ENCODE measurements at regions not wholly inside any gene's neighbourhood (a gene's known extent, or its start where the extent isn't known, plus 50 kb on each side); places are given as distances from the start of the nearest gene placed in this dataset.

DNA sequence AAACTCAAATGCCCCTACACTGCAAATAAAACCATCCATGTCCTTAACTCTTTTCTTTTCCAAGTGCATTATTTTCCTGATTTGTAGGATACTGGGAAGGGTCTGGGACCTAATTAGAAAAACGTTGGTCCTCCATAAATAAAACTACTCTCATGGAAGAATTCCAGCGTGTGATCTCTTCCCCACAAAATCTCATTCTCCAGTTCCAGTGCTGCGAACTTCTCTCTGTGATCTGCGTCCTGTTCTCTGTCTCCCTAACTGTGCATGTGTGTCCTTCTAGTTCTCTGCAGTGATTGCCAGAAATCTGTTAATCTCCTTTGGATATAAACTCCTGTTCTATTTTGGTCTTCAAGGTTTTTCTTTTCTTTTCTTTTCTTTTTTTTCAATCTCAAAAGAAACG lies 148.1 kb downstream of the BBOX1 start:
- no peak for DNase-seq
- in situ Hi-C loops (cut with HindIII; ENCODE audit: low pct_ligation_motif_present, low sequenced_read_pairs), result loop anchor here (25.0 kb wide), 2 partner anchors 99 to 299 kb away; no protein-coding TSS in a partner anchor
- Histone ChIP-seq H3K4me3 (ENCODE audit: low read depth, low read length) (no peak overlapping the region), H3K27me3 (replicated peaks) (no peaks in the 10 kb centered on the region), H3K36me3 (replicated peaks) (no peaks in the 10 kb centered on the region), H3K27ac (no peak overlapping the region)
- no peak for TF ChIP-seq CTCF (IDR thresholded peaks at IDR 0.05; ENCODE audit: low read depth, low read length, missing control alignments)

GRCh38 chr11:27187848-27188621 lies 147.4 kb downstream of the BBOX1 start:
- Histone ChIP-seq H3K27ac (no peak overlapping the region), H3K36me3 (replicated peaks) (no peaks in the 10 kb centered on the region), H3K27me3 (replicated peaks) (no peaks in the 10 kb centered on the region), H3K4me3 (ENCODE audit: low read depth, low read length) (no peak overlapping the region)
- no peak for TF ChIP-seq CTCF (IDR thresholded peaks at IDR 0.05; ENCODE audit: low read depth, low read length, missing control alignments)
- no peak for DNase-seq
- in situ Hi-C loops (cut with HindIII; ENCODE audit: low pct_ligation_motif_present, low sequenced_read_pairs), result loop anchor here (25.0 kb wide), 2 partner anchors 99 to 299 kb away; no protein-coding TSS in a partner anchor

DNA sequence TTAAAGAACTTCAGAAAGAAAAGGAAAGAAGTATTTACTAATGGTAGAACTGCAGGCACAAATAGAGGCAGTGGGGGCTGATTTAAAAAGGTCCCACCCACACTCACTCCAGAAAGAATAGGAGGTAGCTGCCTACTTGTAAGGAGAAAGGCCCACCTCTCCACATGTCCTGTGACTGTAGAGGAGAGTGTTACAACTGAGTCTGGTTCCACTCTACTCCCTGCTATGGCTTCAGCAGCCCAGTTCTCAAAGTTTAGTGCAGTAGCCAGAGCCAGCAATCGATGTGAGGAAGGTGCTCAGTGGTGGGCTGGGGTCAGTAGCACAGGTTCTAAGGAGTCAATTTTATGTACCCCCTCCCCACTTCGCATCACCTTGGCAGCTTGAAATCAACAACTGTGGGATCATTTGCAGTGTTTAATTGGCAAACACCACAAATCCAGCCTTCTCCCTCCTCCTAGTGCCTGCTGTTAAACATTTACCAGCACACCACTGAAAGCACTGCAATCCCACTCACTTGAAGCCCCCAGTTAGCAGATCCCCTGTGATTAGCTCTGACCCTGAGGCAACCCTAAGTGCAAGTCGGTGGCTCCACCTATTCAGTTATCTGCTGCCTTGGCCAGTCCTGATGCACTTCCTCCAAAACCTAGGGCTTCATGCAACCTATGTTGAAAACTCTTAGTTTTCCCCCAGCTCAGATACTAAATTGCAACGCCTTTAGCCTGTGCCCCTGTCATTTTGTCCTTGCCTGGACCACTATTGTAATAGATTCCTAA lies 146.6 kb downstream of the BBOX1 start:
- Histone ChIP-seq H3K36me3 (replicated peaks) (no peaks in the 10 kb centered on the region), H3K27ac (no peak overlapping the region), H3K4me3 (ENCODE audit: low read depth, low read length) (no peak overlapping the region), H3K27me3 (replicated peaks) (no peaks in the 10 kb centered on the region)
- DNase-seq, result no peak
- TF ChIP-seq CTCF (IDR thresholded peaks at IDR 0.05; ENCODE audit: low read depth, low read length, missing control alignments), result no peak
- in situ Hi-C loops (cut with HindIII; ENCODE audit: low pct_ligation_motif_present, low sequenced_read_pairs), result loop anchor here (25.0 kb wide), 2 partner anchors 100 to 300 kb away; no protein-coding TSS in a partner anchor

DNA sequence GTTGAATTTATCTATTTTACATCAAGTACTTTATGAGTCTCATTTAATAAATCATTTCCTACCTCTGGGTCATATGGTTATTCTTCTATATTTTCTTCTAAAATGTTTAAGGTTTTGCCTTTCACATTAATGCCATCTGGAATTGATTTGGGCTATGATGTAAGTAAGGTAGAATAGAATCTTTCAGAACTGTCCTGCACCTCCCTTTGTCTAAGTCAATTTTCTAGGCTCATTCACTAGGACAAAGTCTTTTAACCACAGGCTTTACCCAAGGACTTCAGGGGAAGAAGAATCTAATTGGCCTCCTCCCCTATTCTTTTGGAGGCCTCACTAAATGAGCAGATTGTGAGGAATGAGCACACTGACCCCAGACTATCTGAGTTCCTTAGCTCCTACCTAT lies 146.0 kb downstream of the BBOX1 start:
- no peaks in the 10 kb centered on the region for H3K36me3 ChIP-seq (replicated peaks)
- TF ChIP-seq CTCF (IDR thresholded peaks at IDR 0.05; ENCODE audit: low read depth, low read length, missing control alignments), result no peak
- no peaks in the 10 kb centered on the region for H3K27me3 ChIP-seq (replicated peaks)
- no peak overlapping the region for H3K4me3 ChIP-seq (ENCODE audit: low read depth, low read length)
- H3K27ac ChIP-seq, result no peak overlapping the region
- no peak for DNase-seq
- in situ Hi-C loops (cut with HindIII; ENCODE audit: low pct_ligation_motif_present, low sequenced_read_pairs), result loop anchor here (25.0 kb wide), 2 partner anchors 101 to 301 kb away; no protein-coding TSS in a partner anchor

DNA sequence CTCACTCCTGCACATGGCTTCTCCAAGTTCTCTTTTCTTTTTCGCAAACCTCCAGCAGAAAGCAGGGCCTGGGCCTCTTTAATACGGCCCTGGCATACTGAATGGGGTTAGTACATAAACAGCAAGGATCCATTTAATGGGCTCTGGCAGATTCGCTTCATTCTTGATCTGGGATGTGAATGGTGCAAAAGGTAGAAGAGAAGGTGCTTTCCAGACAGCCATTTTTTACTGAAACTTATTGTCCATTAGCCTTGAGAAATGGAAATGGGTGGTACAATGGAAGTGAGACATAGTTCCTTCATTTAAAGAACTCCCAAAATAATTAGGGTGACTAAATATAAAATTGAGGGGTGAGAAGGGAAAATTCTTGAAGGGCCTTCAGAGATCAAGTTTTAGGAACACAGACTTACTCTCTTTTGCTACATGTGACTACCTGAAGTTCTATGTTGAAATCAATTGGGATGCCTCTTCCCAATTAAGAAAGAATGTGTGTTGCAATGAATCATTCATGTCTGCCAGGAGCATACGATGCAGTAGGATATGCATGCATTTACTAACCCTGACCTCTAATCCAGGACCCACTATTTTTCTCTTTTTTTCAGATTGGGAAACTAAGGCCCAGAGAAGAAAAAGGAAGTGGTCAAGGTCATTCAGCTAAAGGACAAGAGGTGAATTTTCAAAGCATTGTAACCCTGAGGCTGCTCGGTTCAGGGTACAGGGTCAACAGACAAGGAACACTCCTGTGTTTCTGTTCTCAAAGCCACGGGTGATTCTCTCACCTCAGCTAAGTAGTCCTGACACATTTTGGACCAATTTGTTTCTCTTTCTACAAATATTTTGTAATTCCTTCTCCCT lies 144.1 kb downstream of the BBOX1 start:
- TF ChIP-seq CTCF (IDR thresholded peaks at IDR 0.05; ENCODE audit: low read depth, low read length, missing control alignments), result no peak
- Histone ChIP-seq H3K27ac (no peak overlapping the region), H3K4me3 (ENCODE audit: low read depth, low read length) (no peak overlapping the region), H3K27me3 (replicated peaks) (no peaks in the 10 kb centered on the region), H3K36me3 (replicated peaks) (no peaks in the 10 kb centered on the region)
- in situ Hi-C loops (cut with HindIII; ENCODE audit: low pct_ligation_motif_present, low sequenced_read_pairs), result loop anchor here (25.0 kb wide), 2 partner anchors 103 to 303 kb away; no protein-coding TSS in a partner anchor
- no peak for DNase-seq
